NCI-H82 treated with DMSO at 0.1 percent for 48 hours (cell line): ENCODE measurements at regions not wholly inside any gene's neighbourhood (a gene's known extent, or its start where the extent isn't known, plus 50 kb on each side); places are given as distances from the start of the nearest gene placed in this dataset.

Source experiments
- DNase-seq: peaks from one replicate; lab custom pipeline; 2025; ENCODE audit not compliant: unreplicated experiment; lab: John Stamatoyannopoulos, UW

DNA sequence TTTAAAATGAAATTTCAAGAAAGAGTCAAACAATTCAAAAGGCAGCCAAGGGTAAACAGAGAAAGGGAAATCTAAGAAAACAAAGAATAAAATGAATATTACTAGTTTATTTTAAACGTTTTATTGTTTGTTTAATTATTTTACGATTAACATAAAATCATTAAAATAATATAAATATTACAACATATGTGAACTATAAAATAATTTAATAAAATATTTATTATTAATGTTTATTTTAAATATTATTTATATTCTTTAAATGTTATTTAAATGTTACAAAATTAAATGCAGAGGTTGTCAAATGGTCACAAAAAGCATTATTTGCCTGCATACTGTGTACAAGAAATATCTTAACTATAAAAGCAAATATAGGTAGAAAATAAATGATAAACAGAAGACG, 786.7 kb upstream of the GHITM start:
- DNase-seq: no peak

DNA sequence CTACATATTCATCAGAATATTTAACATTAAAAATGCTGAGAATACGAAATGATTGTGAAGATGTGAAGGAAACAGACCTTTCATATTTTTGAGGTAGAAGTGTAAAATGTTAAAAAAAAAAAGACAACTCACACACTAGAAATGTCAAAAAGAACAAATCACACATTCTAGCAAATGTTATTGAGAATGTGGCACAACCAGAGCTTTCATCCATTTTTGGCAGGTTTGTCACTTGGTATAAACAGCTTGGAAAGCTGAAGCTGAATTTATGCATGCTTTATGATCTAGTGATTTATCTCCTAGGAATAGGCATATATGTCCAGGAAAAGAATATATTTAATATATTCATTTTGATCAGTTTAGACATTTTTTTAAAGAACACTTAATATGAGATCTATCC, 784.9 kb upstream of the GHITM start:
- DNase-seq: no peak

DNA sequence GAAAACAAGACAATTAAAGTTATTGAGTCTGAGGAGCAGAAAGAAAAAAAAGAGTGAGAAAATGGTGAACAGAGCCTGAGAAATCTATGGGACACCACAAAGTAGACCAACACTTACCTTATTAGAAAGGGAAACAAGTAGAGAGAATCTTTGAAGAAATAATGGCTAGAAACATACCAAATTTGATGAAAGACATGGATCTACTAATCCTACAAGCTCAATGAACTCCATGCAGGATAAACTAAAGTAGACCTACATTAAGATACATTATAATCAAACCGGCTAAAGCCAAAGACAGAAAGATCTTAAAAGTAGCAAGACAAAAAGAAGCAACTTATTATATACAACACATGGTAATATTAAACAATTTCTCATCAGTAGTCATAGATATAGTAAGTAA, 782.3 kb upstream of the GHITM start:
- no peak for DNase-seq

DNA sequence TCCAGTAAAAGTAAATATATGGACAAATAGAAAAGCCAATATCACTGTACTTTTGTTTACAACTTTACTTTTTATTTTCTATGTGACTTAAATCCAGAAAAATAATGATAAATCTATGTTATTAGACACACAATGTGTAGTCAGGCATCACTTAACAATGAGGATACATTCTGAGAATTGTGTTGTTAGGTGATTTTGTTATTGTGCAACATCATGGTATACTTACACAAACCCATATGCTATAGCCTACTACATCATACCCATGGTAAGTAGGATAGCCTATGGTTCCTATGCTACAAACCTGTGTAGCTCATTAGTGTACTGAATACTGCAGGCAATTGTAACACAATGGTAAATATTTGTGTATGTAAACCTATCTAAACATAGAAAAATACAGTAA, 781.7 kb upstream of the GHITM start:
- no peak for DNase-seq

DNA sequence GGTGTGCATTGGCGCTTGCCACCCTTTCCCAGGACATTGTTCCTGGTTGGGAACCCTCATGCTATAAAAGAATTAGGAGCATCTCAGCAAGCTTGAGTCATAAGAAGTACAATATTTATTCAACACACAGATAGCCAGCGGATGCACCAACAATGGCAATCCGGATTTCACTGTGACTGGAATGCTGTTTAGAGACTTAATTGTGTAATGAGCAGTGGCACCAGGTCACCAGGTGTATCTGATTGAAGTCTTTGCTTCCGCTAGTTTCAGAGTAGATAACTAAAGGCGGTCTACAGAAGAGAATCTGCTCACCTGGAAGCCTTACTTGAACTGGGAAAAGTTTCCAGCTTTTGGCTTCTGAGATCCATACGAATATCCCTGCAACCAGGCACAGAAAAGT, 772.3 kb upstream of the GHITM start:
- DNase-seq: no peak

DNA sequence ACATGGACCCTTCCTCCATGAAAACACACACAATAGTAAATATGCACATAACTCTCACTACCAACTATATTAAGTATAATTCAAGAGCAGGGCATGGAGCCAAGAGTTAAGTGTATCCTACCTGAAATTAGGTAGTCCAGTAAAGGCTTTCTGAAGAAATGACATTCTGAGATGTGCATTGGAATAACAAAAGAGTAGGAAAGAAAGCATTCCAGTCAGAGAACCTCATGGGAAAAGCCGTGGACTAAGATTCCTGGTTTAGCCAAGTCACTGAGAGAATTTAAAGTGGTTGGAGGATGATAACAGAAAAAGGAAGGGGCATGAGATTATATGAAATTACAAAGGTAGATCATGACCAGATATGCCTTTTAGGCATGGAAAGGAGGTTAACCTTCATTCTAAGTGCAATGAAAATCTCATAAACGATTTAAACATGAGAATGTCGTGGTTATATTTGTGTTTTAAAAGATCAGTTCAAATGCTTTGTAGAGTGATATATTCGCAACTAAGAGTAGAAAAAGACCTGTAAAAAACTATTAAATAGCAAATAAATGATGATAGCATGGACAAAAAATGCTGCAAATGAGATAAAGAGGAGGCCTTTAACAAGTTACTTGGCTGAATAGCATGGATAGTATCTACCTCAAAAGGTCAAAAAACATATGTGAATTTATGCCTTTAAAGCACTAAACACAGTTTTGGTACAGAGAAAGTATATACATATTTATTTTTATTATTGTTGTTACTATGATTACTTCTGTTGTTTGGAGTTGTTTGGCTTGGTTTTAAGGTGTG, 767.4 kb upstream of the GHITM start:
- DNase-seq: no peak

DNA sequence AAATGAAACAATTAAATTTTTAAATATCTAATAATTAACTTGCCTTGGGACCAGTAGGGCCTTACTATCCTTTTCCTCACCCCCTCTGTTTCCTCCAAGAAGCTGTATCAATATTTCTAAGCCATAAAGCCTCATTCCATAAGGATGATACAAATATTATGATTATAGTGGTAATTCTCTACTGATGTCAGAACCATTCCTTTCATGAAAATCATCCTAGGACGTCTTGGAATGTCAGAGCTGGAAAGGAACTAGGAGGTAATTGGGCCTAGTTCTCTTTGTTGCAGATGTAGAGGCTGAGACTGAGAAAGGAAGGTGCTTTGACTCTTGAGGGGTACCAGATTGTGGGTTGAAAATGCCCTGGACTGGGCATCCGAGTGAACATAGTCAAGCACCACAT, 766.7 kb upstream of the GHITM start:
- no peak for DNase-seq

DNA sequence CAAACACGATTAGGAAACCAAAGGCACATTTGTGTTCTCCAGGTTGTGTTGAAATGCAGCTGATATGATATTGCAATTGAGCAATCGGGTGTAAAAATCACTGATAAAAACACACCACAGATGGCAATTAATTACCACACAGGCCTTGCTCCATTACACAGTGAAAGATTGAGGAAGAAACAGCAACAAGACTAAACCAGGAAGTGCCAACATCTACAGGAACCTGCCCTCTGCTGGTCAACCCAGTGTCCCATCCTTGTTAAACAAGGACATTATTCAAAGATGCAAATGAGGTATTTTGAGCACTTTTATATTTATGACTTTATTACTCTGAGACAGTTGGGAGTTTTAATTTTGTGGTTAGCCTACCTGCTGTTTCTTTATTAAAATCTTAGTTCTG, 765.6 kb upstream of the GHITM start:
- no peak for DNase-seq

DNA sequence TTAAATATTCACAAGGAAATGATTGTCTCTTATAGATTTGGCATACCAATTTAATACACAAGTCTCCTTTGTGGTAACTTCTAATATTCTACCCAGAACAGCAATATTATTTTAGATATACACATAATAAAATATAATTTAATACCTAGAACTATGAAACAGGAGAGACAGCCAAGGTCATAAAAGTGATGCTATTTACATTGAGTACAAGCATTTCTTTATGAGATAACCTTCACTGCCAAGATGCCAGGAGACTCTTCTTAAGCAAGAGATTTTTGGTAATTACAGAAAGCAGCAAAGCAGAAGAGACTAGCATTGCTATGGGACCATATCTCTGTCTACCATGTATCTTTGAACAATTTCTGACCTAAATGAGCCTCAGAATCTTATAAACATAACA, 764.6 kb upstream of the GHITM start:
- DNase-seq: no peak

DNA sequence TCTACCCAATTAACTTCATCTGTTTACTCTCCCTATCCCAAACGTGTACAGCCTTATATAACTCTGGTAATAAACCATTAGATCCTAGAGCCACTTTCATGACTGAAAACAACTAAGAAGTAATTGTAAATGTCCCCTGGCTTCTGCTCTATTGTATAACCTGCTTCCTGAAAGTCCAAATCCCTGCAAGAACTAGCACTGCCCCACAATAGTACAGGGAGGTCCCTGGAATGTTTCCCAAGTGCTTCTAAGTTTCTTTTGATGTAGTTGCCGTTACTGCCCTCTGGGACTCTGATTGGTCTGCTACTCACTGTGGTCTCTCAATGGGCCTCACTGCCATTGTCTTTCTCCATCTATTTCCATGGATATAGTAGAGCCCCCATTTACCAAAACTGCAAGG, 764.0 kb upstream of the GHITM start:
- no peak for DNase-seq

DNA sequence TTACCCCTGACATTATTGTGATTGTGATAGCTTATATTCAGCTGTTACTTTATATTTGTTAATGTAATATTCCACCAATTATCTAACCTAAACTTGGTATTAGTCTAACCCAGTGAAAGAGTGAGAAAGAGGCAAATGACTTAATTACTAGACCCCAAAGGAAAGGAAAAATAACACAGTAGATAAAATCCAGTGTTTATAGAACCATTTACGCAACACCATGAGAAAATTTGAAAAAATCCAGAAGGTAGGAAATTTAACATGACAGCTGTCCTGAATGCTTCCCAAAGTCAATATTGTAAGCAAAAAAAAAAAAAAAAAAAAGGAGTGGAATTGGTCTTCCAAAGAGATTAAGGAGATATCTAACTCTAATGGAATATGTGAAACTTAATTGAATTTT, 741.5 kb upstream of the GHITM start:
- no peak for DNase-seq

DNA sequence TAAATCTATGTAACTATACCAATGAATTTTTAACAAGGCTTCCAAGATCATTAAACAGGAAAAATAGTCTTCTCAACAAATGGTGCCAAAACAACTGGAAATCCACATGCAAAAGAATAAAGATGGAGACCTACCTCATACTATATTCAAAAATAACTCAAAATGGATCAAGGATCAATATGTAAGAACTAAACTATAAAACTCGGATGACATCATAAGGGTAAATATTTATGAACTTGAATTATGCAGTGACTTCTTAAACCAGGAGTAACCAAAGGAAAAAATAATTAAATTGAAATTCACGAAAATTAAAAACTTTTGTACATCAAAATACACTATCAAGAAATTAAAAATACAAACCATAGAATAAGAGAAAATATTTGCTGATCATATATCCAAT, 728.7 kb upstream of the GHITM start:
- no peak for DNase-seq

DNA sequence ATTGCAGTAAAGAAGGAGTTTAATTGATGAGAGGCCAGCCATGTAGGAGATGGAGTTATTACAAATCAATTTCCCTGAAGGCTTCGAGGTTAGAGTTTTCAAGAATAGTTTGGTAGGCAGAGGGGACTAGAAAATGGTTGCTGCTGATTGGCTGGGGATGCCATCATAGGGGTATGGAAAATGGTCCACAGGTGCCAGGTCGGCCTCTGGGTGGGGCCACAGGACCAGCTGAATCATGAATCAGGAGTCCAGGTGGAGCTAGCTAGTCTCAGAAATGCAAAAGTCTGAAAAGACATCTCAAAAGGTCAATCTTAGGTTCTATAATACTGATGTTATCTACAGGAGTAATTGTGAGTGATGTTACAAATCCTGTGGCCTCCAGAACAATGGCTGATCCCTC, 714.0 kb upstream of the GHITM start:
- no peak for DNase-seq

DNA sequence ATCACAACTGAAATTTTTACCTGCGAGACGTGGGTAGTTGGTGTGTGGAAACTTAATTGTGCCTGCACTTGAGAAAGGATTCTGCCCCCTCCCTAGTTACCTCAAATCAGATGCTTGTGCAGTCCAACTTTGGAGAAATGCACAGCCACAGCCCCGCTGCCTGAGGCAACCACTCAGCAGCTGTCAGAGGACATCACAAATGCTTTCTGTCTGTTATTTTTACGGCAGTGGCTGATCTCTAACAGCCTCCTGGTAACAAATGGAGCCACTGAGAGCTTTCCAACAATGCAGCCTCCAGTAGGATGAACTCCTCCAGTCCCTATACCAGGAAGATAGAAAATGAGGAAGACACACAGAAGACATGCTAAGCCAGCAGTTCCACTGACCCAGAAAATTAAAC, 712.2 kb upstream of the GHITM start:
- DNase-seq: no peak

DNA sequence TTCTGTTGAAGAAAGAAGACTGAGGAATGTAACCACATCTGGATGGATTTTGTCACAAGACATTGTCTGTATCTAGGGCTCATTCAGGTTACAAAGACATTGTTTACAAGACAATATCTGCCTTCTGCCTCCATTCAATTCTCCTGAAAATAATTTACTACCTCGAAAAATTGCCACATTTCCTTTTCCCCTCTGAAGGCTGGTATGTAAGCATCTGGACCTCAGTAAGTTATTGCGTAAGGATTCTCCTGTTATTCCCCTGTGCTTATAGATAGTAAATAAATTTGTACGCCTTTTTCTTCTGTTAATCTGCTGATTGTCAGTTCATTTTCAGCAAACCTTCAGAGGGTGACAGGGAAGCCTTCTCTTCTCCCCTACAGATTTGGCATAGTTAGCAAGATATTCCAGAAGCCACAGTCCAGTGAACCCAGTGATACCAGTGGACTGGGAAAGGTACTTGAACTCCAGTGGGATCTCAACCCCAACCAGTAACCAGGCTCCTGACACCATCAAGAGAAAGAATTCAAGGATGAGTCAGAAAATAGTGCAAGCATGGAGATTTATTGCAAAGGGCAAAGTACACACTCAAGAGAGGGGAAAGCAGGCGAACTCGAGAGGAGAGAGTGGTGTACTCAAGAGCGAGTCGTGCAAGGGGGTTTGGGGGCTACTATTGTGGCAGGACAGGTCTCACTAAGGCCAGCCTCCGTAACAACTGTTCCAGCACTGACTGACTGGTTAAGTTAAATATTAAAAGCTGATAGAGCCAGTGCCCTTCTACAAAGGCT, 706.9 kb upstream of the GHITM start:
- no peak for DNase-seq

DNA sequence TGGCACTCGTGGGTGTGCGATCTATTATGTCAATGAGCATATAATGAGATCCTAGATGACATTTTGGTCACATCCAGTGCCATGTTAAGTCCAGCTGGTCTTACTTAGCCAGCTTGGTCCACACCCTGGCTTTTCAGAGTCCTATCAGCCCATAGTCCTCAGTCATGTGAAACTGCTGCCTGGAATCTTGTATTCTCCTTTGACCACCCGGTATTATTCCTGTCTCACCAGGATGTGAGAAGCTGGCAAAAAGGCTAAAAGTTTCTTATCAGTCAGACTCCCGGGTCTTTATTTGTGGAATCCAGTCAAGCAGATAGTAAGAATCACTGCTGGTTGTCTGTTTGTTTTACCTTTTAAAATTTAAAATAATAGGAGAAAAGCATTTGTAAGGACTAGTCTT, 705.6 kb upstream of the GHITM start:
- no peak for DNase-seq

DNA sequence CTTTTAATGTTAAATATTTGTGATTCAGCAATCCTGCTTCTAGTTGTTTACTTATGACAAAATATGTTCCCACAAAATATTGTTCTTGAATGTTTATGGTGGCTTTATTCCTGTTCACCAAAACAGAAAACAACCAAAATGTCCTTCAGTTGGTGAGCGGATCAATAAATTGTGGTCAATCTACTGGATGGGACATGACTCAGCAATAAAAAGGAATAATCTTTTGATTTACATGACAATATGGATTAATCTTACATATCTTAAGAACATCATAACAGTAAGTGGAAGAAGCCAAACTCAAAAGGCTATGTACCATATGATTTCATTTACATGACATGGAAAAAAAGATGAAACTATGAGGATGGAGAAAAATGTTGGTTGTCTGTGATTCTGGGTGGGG, 691.3 kb upstream of the GHITM start:
- no peak for DNase-seq

DNA sequence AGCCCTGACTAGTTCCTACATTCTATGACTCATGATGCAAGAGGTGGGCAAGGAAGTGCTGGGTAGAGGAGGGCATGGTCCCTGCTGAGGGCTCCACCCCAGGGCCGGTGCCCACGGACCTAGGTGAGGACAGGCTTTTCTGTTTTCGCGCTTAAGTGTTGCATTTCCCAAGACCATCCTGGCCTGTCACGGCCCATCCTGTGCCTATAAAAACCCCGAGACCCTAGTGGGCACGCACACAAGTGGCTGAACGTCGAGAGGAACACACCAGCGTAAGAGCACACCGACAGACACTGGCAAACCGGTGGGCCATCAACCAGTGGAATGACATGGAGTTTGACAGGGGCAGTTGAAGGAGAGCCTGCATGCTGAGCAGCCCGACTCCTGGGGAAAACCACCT, 680.7 kb upstream of the GHITM start:
- DNase-seq: no peak

DNA sequence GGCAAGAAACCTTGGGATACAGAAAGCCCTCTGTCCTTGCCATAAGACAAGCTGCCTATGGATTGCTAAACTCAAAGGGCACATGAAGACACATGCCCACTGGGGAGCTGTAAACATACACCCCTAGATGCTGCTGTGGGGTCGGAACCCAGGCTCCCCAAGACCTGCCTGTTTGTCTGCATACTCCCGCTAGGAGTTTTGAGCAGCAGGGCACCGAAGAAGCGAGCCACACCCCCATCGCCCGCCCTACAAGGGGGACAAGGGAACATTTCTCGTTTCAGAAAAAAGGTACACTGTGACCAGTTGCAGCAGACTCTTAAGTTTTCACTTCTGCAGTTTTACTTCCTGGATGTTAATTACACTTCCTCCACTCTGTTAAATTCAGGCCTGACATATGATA, 680.2 kb upstream of the GHITM start:
- no peak for DNase-seq

DNA sequence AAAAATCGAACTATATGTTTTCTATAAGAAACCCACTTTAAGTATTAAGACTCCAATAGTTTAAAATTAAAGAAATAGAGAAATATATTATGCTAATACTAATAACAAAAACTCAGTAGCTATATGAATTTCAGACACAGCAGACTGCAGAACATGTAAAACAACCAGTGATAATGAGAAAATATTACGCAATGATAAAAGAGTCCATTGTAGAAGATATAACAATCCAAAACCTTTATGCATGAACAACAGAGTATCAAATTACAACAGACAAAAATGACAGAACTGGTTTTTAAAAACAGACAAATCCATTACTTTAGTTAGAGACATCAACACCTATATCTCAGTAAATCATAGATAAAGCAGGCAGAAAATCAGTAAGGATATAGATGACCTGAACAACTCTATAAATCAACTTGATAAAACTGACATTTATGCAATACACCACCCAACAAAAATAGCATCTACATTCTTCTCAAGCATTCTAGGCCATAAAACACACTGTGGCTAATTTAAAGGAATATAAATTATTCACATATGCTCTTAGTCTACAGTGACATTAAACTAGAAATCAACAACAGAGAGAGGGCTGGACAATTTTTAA, 669.5 kb upstream of the GHITM start:
- no peak for DNase-seq

DNA sequence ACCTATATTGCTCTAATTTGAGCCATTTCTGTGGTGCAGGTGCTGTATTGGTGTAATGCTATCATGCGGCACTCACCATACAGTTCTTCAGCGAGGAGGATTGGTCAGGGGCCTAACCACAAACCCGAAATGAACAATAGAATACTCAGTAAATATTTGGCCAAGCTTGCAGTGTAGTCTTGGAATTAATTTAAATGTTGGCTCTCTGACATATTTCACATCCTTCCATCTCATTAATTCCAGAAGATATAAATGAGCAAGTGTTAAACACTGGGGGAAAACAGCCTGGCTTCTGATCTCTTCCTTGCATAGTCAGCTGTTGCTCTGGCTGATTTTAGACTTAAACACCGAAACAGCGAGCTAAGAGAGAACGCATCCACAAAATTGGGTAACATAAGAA, 663.1 kb upstream of the GHITM start:
- no peak for DNase-seq

DNA sequence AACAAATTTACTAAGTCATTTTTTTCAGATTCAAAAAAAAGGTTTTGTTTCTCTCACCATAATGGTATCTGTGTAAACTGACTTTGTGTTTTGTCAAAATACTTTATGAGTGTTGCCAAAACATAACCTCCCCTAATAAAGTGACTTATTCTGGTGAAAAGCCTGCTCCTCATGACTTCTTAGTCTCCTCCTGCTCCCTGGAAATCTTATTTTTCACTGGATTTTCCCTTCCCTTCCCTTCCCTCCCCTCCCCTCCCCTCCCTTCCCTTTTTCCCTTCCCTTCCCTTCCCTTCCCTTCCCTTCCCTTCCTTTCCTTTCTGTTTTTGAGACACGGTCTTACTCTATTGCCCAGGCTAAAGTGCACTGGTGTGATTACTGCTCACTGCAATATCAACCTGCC, 650.1 kb upstream of the GHITM start:
- no peak for DNase-seq
